GM21723 (cell line): ENCODE measurements at regions not wholly inside any gene's neighbourhood (a gene's known extent, or its start where the extent isn't known, plus 50 kb on each side); places are given as distances from the start of the nearest gene placed in this dataset.
"Not testable (repeated sequence)": the region's sequence is repeated elsewhere in the genome, so short reads cannot be mapped to it uniquely, and the experiment has no call there.

Source experiments
- ATAC-seq: cut with Tn5 transposase; IDR thresholded peaks from one replicate; pipeline ENCODE4 v1.9.1; 2021; ENCODE audit warnings: mild to moderate bottlenecking, moderate library complexity; ENCODE audit not compliant: unreplicated experiment

DNA sequence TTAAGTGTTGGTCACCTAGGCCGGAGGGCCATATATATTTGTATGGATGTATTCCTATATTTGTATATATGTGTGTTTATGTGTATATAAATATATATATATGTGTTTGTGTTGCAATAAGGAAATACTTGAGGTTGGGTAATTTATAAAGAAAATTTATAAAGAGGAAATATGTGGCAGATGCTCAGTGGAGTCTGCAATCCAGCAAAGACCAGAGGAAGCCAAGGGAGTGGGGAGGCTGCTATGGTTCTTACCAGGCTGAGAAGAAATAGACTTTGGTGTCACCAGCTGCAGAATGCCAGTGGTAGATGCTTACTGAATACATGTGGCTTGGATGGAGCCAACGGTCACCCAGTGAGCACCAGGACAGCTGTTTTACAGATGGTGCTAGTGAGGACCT lies 97.4 kb upstream of the ELOVL5 start:
- no peak for ATAC-seq

DNA sequence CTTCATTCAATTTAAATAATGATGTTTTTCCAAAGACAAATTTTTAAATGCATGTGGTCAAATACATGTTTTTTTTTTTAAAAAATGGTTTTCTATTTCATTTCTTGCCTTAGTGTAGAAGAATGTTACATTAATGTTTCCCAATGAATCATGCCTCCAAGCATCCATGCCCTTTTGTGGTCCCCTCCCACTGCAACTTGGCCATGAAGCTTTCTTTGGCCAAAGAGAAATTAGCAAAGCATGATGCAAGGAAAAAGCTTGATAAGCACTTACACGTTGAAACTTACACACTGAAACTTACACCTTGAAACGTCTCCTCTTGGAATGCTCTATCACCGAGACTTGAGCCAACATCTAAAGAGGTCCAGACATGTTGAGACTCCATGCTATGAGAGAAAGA lies 93.0 kb upstream of the ELOVL5 start:
- no peak for ATAC-seq

- ATAC-seq, result peak; percentile 65
Measured at GRCh38 chr6:53441035-53441493, 92.3 kb upstream of the ELOVL5 start.

- ATAC-seq, result no peak
Measured at GRCh38 chr6:53440336-53440945, 91.7 kb upstream of the ELOVL5 start.

GRCh38 chr6:53439556-53439955 lies 90.8 kb upstream of the ELOVL5 start:
- ATAC-seq, result no peak

- peak; percentile 73 for ATAC-seq
Measured at GRCh38 chr6:53437557-53438202, 88.9 kb upstream of the ELOVL5 start.

GRCh38 chr6:53436526-53437303 lies 88.0 kb upstream of the ELOVL5 start:
- ATAC-seq, result no peak

DNA sequence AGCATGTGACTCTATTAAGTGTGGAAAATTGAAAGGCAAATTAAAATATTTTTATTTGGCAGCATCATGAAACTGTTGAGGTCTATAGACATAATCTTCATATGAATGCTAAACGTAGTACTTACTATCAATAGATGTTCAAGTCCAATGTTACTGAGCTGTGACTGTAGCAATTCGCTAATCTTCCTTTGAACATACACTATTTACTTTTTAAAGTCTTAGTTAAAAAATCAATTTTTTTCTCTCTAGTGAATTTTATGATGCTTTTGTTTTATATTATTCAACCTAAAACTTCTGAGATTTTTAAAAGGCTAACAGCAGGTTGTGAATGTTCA lies 85.2 kb upstream of the ELOVL5 start:
- ATAC-seq, result no peak

GRCh38 chr6:53433261-53433950 lies 84.7 kb upstream of the ELOVL5 start:
- no peak for ATAC-seq

GRCh38 chr6:53432318-53433161 lies 83.8 kb upstream of the ELOVL5 start:
- ATAC-seq, result no peak

DNA sequence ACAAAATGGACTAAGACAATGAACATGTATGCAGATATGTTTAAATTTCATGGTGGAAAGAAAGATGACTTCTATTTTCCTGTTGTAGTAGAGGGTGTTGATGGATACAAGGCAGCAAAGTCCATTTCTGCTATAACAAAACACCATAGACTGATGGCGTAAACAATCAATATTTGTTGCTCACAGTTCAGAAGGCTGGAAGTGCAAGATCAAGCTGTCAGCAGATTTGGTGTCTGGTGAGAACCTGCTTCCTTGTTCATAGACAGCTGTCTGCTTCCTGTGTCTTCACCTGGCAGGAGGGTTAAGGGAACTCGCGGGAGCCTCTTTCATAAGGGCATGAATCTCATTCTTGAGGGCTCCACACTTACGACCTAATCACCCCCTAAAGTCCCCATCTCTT lies 83.0 kb upstream of the ELOVL5 start:
- ATAC-seq, result no peak

- ATAC-seq, result no peak
Measured at GRCh38 chr6:53429401-53429800, 80.7 kb upstream of the ELOVL5 start.

- ATAC-seq, result no peak
Measured at GRCh38 chr6:53428886-53429285, 80.1 kb upstream of the ELOVL5 start.

GRCh38 chr6:53426667-53427270 lies 78.0 kb upstream of the ELOVL5 start:
- peak; percentile 95 for ATAC-seq

DNA sequence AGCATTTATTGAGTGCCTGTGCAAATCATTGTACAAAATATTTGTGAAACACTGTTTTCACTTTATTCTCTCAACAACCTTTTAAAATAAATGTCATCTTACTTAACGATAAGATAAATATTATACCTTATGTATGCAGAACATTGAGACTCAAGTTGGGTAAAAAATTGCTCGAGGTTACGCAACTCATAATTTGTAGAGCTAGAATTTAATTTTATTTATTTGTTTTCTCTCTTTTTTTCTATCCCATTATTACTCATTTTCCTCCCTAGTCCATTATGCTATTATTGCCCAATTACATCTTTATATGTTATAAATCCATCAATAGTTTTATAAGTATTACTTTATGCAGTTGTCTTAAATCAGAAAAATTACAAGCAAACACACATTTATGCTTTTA lies 77.4 kb upstream of the ELOVL5 start:
- no peak for ATAC-seq

DNA sequence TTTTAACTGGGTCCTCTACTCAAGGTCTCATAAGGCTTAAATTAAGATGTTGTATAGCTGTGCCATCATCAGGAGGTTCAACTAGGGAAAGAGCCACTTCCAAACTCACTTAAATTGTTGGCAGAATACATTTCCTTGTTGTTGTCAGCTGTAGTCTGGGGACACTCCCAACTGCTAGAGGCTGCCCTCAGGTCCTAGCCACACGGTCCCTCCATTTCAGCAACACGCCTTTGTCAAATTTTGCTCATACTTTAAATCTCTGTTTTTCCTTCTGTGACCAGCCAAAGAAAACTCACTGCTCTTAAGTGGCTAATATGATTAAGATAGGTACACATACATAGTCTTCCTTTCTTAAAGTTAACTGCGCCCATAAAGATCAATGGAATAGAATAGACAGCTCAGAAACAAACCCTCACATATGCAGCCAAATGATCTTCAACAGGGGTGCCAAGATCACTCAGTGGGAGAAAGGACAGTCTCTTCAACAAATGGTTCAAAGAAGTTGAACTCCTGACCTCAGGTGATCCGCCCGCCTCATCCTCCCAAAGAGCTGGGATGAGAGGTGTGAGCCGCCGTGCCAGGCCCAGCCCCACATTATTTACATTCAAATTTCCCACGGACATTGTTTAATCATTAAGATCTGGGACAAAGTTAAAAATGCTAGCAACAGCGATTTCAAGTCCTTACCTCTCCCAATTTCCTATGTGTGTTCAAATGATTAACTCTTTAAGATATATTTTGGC lies 76.4 kb upstream of the ELOVL5 start:
- no peak for ATAC-seq

DNA sequence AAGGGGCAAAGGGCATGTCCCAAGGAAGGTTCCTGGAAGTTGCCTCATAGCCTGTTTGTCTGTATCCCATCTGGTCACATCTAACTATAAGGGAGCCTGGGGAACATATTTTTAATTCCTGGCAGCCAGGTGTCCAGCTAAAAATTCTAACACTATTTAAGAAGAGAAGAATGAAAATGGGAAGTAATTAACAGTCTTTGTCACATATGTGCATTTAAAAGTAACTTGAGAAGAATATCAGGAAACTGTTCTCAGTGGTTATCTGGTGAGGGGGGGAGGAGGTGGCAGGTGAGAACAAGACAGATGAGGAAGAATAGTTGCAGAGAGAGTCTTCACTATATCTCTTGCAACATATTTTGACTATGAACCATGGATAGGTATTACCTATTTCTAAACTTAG lies 75.5 kb upstream of the ELOVL5 start:
- ATAC-seq, result no peak

DNA sequence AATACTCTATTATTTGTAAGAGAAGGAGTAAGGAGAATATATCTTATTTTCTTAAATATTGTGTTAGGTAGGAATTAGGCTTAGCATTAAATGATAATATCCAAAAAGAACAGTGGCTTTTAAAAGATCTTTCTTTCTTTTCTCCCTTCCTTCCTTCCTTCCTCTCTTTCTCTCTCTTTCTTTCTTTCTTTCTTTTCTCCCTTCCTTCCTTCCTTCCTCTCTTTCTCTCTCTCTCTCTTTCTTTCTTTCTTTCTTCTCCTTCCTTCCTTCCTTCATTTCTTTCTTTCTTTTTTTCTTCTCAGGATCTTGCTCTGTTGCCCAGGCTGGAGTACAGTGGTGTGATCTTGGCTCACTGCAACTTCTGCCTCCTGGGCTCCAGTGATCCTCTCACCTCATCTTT lies 74.8 kb upstream of the ELOVL5 start:
- ATAC-seq, result not testable (repeated sequence)

GRCh38 chr6:53419026-53419425 lies 70.3 kb upstream of the ELOVL5 start:
- ATAC-seq, result no peak

- no peak for ATAC-seq
Measured at GRCh38 chr6:53418288-53418687, 69.5 kb upstream of the ELOVL5 start.
